UCSD-AML1 (cell line): ENCODE measurements at regions not wholly inside any gene's neighbourhood (a gene's known extent, or its start where the extent isn't known, plus 50 kb on each side); places are given as distances from the start of the nearest gene placed in this dataset.

ENCODE experiments used
- DNase-seq: peaks from one replicate; lab custom pipeline; 2025; ENCODE audit not compliant: unreplicated experiment; lab: John Stamatoyannopoulos, UW

DNA sequence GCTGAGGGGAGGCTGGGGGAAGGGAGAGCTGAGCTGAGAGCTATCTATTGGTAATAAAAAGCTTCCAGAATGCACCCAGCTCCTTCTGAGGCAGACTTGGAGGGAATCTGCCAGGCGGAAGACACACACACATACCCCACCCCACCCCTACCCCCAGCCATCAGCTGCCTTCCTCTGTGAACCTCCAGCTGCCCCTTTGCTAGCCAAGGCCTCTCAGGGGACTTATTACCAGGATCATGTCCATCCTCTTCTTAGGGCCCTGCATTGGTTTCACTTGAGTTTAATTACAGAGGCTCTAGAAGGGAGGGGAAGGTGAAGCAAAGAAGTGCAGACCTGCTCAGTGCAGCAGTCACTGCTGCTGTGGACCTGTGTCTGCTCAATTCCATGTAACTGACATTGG is 156.4 kb downstream of the OMA1 start:
- no peak for DNase-seq

- DNase-seq = no peak
Observed at GRCh38 chr1:58380345-58380744, 166.2 kb downstream of the OMA1 start.

GRCh38 chr1:58367217-58367616 is 179.3 kb downstream of the OMA1 start:
- DNase-seq = no peak

GRCh38 chr1:58365328-58365727 is 181.2 kb downstream of the OMA1 start:
- DNase-seq = no peak

- DNase-seq = no peak
Observed at GRCh38 chr1:58363585-58363984, 182.9 kb downstream of the OMA1 start.

- no peak for DNase-seq
Observed at GRCh38 chr1:58361134-58361533, 185.4 kb downstream of the OMA1 start.

DNA sequence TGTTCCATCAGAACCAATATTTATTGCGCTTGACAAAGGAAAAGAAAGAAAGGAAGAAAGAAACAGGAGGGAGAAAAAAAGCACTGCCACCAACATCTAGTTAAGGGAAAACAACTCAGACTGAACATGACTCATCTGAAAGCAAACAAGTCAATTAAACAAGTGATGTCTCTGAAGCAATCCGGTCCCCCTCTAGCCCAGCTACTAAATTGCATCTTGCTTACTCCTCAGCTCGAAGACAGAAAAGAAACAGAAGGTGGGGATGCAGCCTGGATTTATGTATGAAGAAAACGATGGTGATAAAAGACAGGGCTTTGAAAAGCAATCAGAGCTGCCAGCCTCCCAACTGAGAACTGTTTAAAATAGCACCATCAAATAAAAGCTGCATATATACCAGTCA is 188.2 kb downstream of the OMA1 start:
- no peak for DNase-seq

DNA sequence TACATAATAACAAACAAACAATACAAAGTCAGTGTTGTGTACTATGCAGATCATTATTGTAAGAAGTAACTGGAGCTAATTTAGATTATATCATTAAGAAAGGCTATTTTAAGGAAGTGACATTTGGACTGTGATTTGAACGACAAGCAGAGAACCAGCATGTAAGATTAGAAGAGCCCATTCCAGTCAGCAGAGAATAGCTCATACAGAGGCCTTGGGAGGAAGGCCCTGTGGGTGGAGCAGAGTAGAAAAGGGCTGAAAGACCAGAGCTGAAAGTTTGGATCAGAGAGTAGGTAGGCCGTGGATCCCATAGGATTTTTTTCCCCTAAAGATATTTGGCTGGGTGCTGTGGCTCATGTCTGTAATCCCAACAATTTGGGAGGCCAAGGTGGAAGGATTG is 190.1 kb downstream of the OMA1 start:
- DNase-seq = no peak

- no peak for DNase-seq
Observed at GRCh38 chr1:58353168-58353567, 193.4 kb downstream of the OMA1 start.

- DNase-seq = no peak
Observed at GRCh38 chr1:58352476-58353092, 193.9 kb downstream of the OMA1 start.

DNA sequence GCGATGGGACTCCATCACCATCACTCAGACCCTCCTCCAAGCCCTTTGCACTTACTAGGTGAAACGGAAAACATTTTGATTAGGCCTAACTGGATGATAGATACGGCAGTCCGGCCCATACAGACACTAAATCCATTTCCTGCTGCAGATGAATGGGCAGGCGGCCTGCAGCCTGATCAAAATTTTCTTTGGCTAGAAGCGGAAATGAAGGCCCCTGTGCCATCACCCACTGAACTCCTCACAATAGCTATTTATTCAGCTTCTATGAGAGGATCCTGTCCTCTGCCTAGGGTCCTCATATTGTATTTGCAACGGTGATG is 200.5 kb downstream of the OMA1 start:
- no peak for DNase-seq

DNA sequence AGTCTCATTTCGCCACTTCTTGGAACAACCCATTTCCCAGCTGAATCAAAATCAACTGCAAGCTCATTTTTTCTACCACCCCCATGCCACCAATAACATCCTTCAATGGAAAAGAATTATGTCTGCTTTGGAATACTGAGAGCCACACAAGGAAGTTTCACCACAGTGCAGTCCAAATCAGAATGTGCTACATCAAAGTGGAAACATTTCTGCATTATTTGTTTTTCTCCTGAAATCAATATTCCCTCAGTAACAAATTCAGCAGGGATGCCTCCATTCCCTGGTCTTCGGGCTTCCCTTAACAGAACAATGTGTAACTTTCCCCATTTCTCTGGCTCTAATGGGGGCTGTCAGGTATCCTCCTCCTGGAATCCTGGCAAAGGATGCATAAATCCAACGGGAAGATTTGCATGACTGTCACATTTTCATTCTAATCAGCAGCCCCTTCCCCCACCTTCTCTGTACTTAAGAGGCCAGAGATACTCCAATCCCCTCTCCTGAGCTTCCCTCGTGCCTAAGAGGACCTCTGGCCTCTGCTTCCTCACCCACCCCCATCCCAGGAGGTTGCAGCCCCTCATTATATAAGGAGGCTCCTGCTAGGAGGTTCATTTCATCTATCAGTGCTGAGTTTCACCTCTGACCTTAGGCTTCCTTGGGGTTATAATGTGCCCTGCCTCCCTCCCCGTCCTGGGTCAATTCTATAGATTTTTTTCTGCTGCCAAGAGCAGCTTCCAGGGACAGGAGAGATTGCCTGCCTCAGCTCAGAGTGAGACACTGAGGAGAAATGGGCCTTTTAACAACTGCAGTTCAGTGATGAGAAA is 201.1 kb downstream of the OMA1 start:
- DNase-seq = no peak

DNA sequence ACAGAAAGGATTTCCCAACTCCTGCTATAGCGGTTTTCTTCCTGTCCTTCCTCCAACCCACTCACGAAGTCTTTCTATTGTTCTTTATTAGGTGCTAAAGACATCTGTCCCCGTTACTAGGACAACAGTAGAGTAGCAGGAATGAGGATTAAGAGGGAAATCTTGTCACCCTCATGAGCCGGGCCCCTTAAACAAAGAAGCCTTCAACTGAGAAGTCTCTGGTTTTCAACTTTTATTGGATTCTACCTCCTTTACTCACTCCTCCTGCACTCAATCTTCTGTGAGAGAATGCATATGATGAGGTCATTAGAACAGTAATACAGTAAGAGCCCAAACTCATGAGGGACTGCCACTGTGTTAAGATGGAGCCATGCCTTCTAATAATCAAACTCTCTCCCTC is 206.3 kb downstream of the OMA1 start:
- DNase-seq = no peak

DNA sequence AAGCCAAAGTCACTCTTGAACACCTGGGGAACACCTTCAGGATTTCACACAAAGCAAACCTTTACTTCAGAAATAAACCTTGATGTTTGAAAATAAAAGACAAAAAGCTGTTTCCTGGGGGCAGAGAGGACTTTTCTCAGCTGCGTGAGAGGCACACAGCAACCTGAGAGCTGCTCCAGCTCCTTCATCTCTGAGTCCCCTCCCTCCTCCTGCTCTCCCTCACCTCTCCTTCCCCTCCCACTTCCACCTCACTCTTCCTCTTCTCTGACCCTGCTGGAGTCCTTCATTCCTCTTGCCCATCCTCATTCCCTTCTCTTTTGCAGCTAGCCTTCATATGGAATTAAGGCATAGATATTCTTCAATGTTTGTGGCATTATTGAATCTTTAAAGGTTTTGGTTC is 208.4 kb downstream of the OMA1 start:
- DNase-seq = no peak

DNA sequence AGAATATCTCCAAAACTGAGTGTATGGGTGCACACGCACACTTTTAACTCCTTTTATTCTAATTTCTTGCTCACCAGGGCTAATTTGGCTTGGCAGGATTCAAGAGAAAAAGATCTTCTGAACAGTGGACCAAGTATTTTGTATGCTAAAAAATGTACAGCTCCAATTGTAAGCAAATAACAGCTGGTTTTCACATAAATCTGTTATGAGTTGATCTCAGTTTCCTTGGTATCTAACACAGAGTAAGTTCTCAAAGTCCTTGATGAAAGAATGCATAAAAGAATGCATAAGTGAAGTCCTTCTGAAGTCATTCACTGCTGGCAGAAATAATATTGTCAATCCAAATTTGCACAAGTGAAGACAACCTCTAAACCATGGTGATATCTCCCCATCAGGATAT is 213.0 kb downstream of the OMA1 start:
- no peak for DNase-seq

- DNase-seq = no peak
Observed at GRCh38 chr1:58331156-58331555, 215.4 kb downstream of the OMA1 start.

- DNase-seq = no peak
Observed at GRCh38 chr1:58325866-58326265, 220.7 kb downstream of the OMA1 start.

GRCh38 chr1:58324558-58324957 is 222.0 kb downstream of the OMA1 start:
- no peak for DNase-seq

DNA sequence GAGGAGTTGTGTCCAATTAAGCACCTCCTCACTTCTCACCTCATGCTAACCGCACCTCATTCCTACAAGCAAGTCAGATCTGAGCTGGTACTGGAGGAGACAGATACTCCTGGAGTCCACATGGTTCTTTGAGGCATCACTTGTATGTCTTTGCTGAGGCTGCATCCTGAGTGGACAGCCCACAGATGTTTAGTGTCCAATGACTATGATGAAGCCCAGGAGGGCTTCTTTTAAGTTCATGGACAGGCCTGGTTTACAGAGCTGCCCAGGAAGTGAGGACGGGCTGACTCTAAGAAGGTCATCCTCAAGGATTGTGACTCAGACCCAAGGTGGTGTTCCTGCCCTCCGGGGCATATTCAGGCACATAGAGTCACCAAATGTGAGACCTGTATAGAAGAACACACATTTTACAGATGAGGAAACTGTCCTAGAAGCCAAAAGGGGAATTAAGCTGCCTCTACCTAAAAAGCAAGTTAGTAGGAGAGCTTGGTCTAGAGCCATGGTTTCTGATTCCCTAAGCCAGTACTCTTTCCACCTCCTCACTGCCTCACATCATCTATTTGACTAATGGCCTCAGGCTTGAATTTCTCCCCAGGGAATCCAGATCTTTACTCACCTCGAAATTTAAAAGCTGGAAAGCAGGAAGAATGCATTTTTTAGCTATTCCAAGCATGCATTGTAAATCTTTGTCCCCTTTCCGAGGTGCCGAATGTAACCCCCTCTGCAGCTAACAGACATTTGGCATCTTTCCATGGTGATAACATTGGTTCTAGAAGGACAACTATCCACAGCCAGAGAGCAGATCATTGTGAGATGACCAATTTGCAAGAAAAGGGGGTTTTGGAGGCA is 228.1 kb downstream of the OMA1 start:
- DNase-seq = no peak

- no peak for DNase-seq
Observed at GRCh38 chr1:58317694-58318093, 228.8 kb downstream of the OMA1 start.

- DNase-seq = no peak
Observed at GRCh38 chr1:58317086-58317485, 229.4 kb downstream of the OMA1 start.

GRCh38 chr1:58316141-58316540 is 230.4 kb downstream of the OMA1 start:
- no peak for DNase-seq
